T-helper 2 cell treated with Interferon-gamma antibody and Interleukin-4, amounts not matched to agents 5 μg/mL and 100 μg/mL, for 36 hours (primary cell): ENCODE measurements at regions not wholly inside any gene's neighbourhood (a gene's known extent, or its start where the extent isn't known, plus 50 kb on each side); places are given as distances from the start of the nearest gene placed in this dataset.
"Not testable (repeated sequence)": the region's sequence is repeated elsewhere in the genome, so short reads cannot be mapped to it uniquely, and the experiment has no call there.

ENCODE experiments used
- DNase-seq: peaks from one replicate; pipeline ENCODE4 v3.0.0; 2021; ENCODE audit warnings: low spot score
- H3K27ac Mint-ChIP-seq: one replicate; pipeline ENCODE4 v1.8.0; 2021; ENCODE audit warnings: mild to moderate bottlenecking, mixed read lengths
- H3K27me3 Mint-ChIP-seq: one replicate; pipeline ENCODE4 v1.8.0; 2021; ENCODE audit warnings: low read depth, mixed read lengths
- H3K36me3 Mint-ChIP-seq: one replicate; pipeline ENCODE4 v1.8.0; 2021; ENCODE audit warnings: low read depth, mixed read lengths
- H3K4me1 Mint-ChIP-seq: one replicate; pipeline ENCODE4 v1.8.0; 2021; ENCODE audit warnings: low read depth, mixed read lengths
- H3K4me3 Mint-ChIP-seq: one replicate; pipeline ENCODE4 v1.8.0; 2022; ENCODE audit warnings: mild to moderate bottlenecking, moderate library complexity, mixed read lengths
- H3K9me3 Mint-ChIP-seq: one replicate; pipeline ENCODE4 v1.8.0; 2021; ENCODE audit warnings: mixed read lengths

GRCh38 chr5:7305000-7305674 is 90.8 kb upstream of the ADCY2 start:
- not testable (repeated sequence) for H3K36me3 Mint-ChIP-seq, H3K9me3 Mint-ChIP-seq, H3K27me3 Mint-ChIP-seq, H3K27ac Mint-ChIP-seq, H3K4me3 Mint-ChIP-seq, DNase-seq, H3K4me1 Mint-ChIP-seq

DNA sequence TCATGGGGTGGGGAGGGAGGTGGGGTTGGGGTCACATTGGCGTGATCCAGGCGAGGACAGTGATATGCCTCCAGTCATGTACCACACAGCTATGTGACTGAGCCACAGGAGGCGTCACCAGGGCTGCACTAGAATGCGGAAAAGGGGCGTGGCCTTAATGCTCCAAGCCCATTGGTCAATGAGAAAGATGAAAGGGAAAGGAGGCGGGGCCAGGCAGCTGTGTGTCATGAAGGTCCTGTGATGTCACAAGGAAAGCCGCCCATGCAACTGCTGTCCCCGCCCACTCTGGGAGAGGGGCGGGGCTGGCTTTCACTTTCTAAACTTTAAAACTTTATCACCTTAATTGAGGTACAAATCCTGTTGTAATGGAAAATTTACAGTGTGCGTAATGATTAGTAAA is 89.4 kb upstream of the ADCY2 start:
- not testable (repeated sequence) for H3K27me3 Mint-ChIP-seq, H3K4me3 Mint-ChIP-seq, H3K36me3 Mint-ChIP-seq, H3K9me3 Mint-ChIP-seq, H3K4me1 Mint-ChIP-seq, DNase-seq, H3K27ac Mint-ChIP-seq

DNA sequence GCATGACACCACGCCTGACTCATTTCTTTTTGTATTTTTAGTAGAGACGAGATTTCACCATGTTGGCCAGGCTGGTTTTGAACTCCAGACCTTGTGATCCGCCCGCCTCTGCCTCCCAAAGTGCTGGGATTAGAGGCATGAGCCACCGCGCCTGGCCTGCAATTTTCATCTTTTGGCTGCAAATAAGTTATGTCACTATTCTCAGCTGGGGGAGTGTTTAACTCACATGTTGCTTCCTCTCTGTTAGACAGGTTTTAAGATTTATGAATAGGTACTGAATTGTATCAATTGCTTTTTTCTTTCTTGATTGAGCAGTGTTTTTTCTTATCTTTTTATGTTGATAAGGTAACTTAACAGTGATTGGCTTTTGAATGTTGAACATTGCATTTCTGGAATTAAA is 88.2 kb upstream of the ADCY2 start:
- DNase-seq, H3K4me1 Mint-ChIP-seq, H3K4me3 Mint-ChIP-seq, H3K9me3 Mint-ChIP-seq, H3K27me3 Mint-ChIP-seq, H3K36me3 Mint-ChIP-seq, H3K27ac Mint-ChIP-seq: not testable (repeated sequence)

GRCh38 chr5:7309715-7310114 is 86.2 kb upstream of the ADCY2 start:
- H3K36me3 Mint-ChIP-seq, DNase-seq, H3K27me3 Mint-ChIP-seq, H3K9me3 Mint-ChIP-seq, H3K27ac Mint-ChIP-seq, H3K4me1 Mint-ChIP-seq, H3K4me3 Mint-ChIP-seq: not testable (repeated sequence)

GRCh38 chr5:7310656-7311055 is 85.3 kb upstream of the ADCY2 start:
- not testable (repeated sequence) for H3K4me3 Mint-ChIP-seq, H3K27ac Mint-ChIP-seq, DNase-seq, H3K27me3 Mint-ChIP-seq, H3K9me3 Mint-ChIP-seq, H3K36me3 Mint-ChIP-seq, H3K4me1 Mint-ChIP-seq

- Mint-ChIP-seq H3K36me3 (no peaks in the 10 kb centered on the region), H3K27me3 (no peaks in the 10 kb centered on the region), H3K4me1 (no peaks in the 10 kb centered on the region), H3K4me3 (no peak overlapping the region), H3K27ac (no peak overlapping the region), H3K9me3 (no peaks in the 10 kb centered on the region)
- no peak for DNase-seq
Measured at GRCh38 chr5:7315118-7315517, 80.8 kb upstream of the ADCY2 start.

GRCh38 chr5:7317751-7318150 is 78.2 kb upstream of the ADCY2 start:
- no peak for DNase-seq
- Mint-ChIP-seq H3K9me3 (no peaks in the 10 kb centered on the region), H3K36me3 (no peaks in the 10 kb centered on the region)

DNA sequence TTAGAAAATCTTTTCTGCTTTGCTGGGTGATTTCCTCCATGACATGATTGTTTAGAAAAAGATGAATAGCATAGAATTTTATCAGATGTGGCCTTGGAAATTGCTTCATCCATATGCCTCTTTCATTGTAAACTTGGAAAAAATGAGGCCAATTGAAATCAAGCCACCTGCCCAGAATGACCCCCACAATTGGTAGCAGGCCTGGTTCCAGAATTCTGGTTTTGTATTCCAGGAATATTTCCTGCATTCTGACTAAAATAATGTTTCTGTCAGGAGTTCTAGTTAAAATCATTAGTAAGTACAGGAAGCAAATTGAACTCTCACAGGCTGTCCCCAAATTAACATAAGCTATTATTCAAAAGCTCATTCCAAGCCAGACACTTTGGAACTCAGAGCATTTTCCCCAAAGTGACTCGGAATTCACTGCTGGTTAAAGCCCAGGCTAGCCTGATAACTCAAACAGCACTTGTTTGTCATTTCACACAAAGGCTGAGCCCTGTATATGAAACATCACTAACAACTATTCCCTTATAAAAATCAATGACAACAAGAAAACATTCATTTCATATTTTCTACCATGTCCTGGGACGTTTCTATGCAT is 75.1 kb upstream of the ADCY2 start:
- Mint-ChIP-seq H3K36me3 (no peaks in the 10 kb centered on the region), H3K9me3 (no peaks in the 10 kb centered on the region), H3K4me1 (no peaks in the 10 kb centered on the region), H3K27me3 (no peaks in the 10 kb centered on the region), H3K27ac (no peak overlapping the region), H3K4me3 (no peak overlapping the region)
- DNase-seq: no peak

More at GRCh38 chr5:7317751-7318150, 78.2 kb upstream of the ADCY2 start:
- H3K27me3 Mint-ChIP-seq: no peaks in the 10 kb centered on the region
- no peaks in the 10 kb centered on the region for H3K4me1 Mint-ChIP-seq
- no peak overlapping the region for H3K4me3 Mint-ChIP-seq
- no peak overlapping the region for H3K27ac Mint-ChIP-seq

DNA sequence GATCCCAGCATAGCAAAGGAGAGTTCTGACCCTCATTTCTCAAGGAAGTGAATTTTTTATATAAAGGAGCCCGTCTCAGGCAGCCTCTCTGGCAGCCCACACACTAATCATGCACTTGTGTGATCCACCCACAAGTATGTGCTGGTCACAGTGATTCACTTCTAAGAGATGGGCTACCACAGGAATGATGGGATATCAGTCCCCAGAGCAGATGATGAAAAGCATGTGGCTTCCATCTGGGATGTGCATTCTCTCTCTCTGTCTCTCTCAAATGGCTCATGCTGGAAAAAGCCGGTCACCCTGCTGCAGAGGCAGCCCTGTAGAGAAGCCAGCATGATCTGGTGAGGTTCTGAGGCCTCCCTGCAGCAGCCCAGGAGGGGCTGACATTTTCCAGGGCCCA is 74.2 kb upstream of the ADCY2 start:
- no peak for DNase-seq
- Mint-ChIP-seq H3K4me3 (no peak overlapping the region), H3K36me3 (no peaks in the 10 kb centered on the region), H3K4me1 (no peaks in the 10 kb centered on the region), H3K27me3 (no peaks in the 10 kb centered on the region), H3K9me3 (no peaks in the 10 kb centered on the region), H3K27ac (no peak overlapping the region)

GRCh38 chr5:7324919-7325318 is 71.0 kb upstream of the ADCY2 start:
- Mint-ChIP-seq H3K4me1 (no peaks in the 10 kb centered on the region), H3K36me3 (no peaks in the 10 kb centered on the region), H3K27ac (no peak overlapping the region), H3K9me3 (no peaks in the 10 kb centered on the region), H3K27me3 (no peaks in the 10 kb centered on the region), H3K4me3 (no peak overlapping the region)
- no peak for DNase-seq

- Mint-ChIP-seq H3K4me1 (no peaks in the 10 kb centered on the region), H3K27me3 (no peaks in the 10 kb centered on the region), H3K9me3 (no peaks in the 10 kb centered on the region), H3K4me3 (no peak overlapping the region), H3K36me3 (no peaks in the 10 kb centered on the region), H3K27ac (no peak overlapping the region)
- DNase-seq: no peak
Measured at GRCh38 chr5:7325975-7326913, 69.7 kb upstream of the ADCY2 start.

DNA sequence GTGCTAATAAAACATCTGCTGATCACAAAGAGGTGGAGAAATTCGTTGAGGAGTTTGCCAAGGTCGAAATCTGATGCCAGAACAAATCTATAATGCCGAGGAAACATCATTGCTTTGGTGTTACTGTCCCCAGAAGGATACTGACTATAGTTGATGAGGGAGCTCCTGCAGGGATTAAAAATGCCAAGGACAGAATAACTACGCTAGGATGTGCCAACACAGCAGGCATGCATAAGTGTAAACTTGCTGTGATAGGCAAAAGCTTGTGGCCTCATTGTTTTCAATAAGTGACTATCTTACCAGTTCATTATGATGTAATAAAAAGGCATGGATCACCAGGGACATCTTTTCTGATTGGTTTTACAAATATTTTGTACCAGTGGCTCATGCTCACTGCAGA is 66.8 kb upstream of the ADCY2 start:
- no peaks in the 10 kb centered on the region for H3K36me3 Mint-ChIP-seq
- H3K4me3 Mint-ChIP-seq: no peak overlapping the region
- H3K4me1 Mint-ChIP-seq: no peaks in the 10 kb centered on the region
- no peaks in the 10 kb centered on the region for H3K27me3 Mint-ChIP-seq
- no peak for DNase-seq
- no peaks in the 10 kb centered on the region for H3K9me3 Mint-ChIP-seq
- H3K27ac Mint-ChIP-seq: no peak overlapping the region

DNA sequence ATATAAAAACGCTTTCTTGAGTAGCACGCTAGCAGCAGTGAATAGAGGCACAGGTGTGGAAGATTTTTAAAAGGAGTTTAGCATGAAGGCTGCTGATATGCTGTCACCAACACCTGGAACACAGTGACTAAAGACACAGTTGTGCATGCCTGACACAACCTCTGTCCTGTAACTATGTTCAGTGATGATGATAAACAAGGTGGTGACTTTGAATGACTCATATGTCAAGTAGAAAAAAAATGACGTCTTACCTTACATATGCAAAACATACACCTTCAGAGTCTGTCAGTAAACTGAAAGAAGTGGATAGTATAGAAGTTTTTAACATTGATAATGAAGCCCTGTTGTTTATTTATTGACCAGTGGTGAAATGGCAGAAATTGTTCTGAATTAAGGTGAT is 66.2 kb upstream of the ADCY2 start:
- H3K4me1 Mint-ChIP-seq: no peaks in the 10 kb centered on the region
- H3K36me3 Mint-ChIP-seq: no peaks in the 10 kb centered on the region
- DNase-seq: no peak
- no peaks in the 10 kb centered on the region for H3K27me3 Mint-ChIP-seq
- H3K27ac Mint-ChIP-seq: no peak overlapping the region
- H3K9me3 Mint-ChIP-seq: no peaks in the 10 kb centered on the region
- H3K4me3 Mint-ChIP-seq: no peak overlapping the region

- no peaks in the 10 kb centered on the region for H3K4me1 Mint-ChIP-seq
- no peaks in the 10 kb centered on the region for H3K36me3 Mint-ChIP-seq
- no peak overlapping the region for H3K27ac Mint-ChIP-seq
- DNase-seq: no peak
- H3K4me3 Mint-ChIP-seq: no peak overlapping the region
- no peaks in the 10 kb centered on the region for H3K27me3 Mint-ChIP-seq
- no peaks in the 10 kb centered on the region for H3K9me3 Mint-ChIP-seq
Measured at GRCh38 chr5:7330256-7330655, 65.7 kb upstream of the ADCY2 start.
